Cardiac fibroblast (primary cell): ENCODE measurements at regions not wholly inside any gene's neighbourhood (a gene's known extent, or its start where the extent isn't known, plus 50 kb on each side); places are given as distances from the start of the nearest gene placed in this dataset.

ENCODE experiments used
- DNase-seq, 2 donors: peaks; one replicate each; pipeline versions ENCODE4 v3.0.0 to v3.0.0-alpha.2; 2010; ENCODE audit warnings: low read depth in 2 of 2
- H3K4me3 ChIP-seq, 2 donors: replicated peaks in 1 of 2; 1 replicate in 1 of 2; 2 replicates in 1 of 2; pipeline ENCODE4 v1.5.1; 2011; ENCODE audit warnings: low read depth in 2 of 2, low read length in 2 of 2, mild to moderate bottlenecking in 2 of 2, moderate library complexity in 1 of 2
- TF ChIP-seq, protein P1 (sequence below): IDR thresholded peaks from one replicate; pipeline ENCODE4 v1.5.1; 2011; ENCODE audit warnings: low read depth, mild to moderate bottlenecking, low read length, inconsistent platforms

DNA sequence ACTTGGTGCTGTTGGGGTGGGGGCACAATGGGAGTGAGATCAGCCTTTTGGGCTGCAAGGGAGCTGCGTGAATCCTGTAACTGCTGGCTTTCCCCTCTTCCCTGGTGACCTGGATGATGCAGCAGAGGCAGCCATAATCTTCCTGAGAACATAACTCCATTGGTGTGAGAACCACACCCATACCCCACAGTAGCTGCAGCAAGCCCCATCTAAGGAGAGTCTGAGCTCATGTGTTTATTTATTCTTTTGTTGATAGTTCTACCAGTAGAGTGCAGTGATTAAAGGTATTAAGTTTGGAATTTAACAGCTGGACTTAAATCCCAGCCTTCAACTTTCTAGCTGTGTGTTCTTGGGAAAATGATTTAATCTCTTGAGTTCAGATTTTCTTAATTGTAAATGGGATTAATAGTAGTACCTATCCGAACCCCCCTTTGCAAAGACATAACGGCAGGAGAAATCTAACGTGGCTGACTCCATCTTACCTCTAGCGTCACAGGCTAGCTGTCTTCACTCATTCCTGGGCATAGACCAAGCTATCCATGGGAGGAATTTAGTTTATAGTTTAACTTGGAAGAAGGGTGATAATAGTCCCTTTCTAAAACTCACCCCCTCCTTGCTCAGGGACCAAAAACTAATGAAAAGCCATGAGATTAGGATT, 385.0 kb upstream of the DDI1 start:
- no peak for DNase-seq
- TF ChIP-seq, protein P1, sequence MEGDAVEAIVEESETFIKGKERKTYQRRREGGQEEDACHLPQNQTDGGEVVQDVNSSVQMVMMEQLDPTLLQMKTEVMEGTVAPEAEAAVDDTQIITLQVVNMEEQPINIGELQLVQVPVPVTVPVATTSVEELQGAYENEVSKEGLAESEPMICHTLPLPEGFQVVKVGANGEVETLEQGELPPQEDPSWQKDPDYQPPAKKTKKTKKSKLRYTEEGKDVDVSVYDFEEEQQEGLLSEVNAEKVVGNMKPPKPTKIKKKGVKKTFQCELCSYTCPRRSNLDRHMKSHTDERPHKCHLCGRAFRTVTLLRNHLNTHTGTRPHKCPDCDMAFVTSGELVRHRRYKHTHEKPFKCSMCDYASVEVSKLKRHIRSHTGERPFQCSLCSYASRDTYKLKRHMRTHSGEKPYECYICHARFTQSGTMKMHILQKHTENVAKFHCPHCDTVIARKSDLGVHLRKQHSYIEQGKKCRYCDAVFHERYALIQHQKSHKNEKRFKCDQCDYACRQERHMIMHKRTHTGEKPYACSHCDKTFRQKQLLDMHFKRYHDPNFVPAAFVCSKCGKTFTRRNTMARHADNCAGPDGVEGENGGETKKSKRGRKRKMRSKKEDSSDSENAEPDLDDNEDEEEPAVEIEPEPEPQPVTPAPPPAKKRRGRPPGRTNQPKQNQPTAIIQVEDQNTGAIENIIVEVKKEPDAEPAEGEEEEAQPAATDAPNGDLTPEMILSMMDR = no peak
- no peak overlapping the region for H3K4me3 ChIP-seq

DNA sequence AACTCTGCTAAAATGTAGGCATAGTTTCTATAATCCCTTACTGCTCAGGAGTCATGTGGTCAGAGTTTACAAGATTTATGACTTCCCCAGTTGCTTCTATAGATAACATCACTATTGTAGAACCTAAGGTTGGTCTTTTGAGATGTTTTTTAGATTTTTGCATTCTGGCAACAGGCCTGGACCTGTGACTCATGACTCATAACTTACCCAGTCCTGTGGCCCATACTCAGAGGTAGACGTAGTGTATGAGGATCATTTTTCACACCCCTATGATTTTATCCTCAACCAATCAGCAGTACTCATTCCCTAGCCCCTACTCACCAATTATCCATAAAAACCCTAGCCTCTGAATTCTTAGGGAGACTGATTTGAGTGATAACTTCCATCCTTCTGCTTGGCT, 384.4 kb upstream of the DDI1 start:
- TF ChIP-seq, protein P1 = no peak
- no peak overlapping the region for H3K4me3 ChIP-seq
- peak; percentile 24 to 45 for DNase-seq

DNA sequence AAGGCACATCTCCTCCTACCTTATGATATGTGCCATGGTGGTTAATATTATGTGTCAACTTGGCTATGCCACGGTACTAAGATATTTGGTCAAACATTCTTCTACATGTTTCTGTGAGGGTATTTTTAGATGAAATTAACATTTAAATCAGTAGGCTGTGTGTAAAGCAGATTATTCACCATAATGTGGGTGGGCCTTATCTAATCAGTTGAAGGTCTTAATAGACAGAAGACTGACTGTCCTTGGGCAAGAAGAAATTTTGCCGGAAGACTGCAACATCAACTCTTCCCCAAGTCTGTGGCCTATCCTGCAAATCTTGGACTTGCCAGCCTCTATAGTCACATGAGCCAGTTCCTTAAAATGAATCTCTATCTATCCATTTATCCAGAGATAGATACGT, 380.1 kb upstream of the DDI1 start:
- H3K4me3 ChIP-seq = no peak overlapping the region
- DNase-seq = no peak
- TF ChIP-seq, protein P1 = no peak

DNA sequence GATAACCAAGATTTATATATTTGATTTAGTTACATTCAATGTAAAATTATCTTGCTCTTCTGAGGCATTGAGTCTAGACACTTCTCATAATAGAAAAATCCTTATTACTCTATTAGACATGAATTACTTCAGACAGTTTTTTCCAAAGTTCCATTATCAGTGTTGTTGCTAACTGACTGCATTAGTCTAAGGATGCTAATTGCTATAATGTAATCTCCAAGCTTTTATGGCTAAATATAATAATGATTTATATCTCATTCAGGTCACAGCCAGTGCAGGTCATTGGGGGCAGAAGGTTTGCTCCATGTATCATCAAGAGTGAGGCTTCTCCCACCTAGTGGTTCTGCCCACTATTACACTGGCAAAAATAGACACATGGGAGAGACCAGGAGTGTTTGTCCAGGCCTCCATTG, 377.2 kb upstream of the DDI1 start:
- TF ChIP-seq, protein P1 = peak; percentile 48
- DNase-seq = peak in 1 of 2 donors; percentile 49
- no peak overlapping the region for H3K4me3 ChIP-seq

DNA sequence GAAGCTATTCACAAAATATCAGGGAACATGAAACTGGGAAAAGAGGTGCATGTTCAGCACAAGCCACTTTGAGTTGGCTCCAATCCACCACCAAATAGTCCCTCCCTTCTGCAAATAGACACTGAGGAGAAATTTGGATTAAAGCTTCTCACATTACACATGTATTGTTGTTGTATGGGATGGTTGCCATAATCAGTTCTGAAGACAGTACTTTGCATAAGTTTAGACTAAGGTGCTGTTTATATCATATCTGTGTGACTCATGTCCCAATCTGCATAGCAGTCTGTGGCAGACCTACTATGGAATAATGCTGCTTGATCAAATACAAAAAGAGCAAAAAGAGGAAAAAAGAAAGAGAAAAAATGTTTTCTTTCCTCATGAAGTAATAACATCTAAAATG, 376.7 kb upstream of the DDI1 start:
- TF ChIP-seq, protein P1 = no peak
- H3K4me3 ChIP-seq = no peak overlapping the region
- DNase-seq = peak in 1 of 2 donors; percentile 28

DNA sequence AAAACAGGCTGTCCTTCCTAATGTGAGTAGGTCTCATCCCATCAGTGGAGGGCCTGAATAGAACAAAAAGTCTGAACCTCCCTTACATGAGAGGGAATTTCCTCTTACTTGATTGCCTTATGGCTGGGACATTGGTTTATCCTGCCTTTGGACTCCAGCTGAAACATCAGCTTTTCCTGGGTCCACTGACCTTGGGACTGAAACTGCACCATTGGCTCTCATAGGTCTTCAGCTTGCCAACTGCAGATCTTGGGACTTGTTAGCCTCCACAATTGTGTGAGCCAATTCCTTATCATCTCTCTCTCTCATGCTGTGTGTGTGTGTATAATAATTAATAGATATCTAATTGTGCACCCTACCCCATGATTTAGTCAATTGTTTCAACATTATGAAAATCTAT, 375.3 kb upstream of the DDI1 start:
- no peak for DNase-seq
- TF ChIP-seq, protein P1 = no peak

DNA sequence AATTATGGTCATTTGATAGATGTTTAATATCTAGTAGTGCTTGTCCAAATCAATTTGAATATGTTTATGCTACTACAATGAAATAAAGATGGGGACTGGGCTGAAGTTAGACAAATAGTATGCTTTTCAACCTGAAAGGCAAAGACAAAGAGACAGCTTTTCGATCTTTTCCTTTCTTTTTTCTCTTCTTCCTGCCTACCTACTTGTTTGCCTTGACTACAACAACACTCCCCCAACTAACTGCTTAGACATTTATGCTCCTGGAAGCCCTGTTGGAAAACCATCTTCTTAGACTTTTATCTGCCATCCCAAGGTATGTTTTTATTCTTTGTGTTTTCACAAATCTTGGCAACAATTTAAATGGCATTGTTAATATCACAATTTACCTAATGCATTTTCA, 374.4 kb upstream of the DDI1 start:
- no peak for DNase-seq
- TF ChIP-seq, protein P1 = no peak
- no peak overlapping the region for H3K4me3 ChIP-seq

More for the DNA sequence above, 375.3 kb upstream of the DDI1 start:
- no peak overlapping the region for H3K4me3 ChIP-seq
